CD4-positive, alpha-beta T cell treated with Interleukin-4 for 4 hours (primary cell): ENCODE measurements at regions not wholly inside any gene's neighbourhood (a gene's known extent, or its start where the extent isn't known, plus 50 kb on each side); places are given as distances from the start of the nearest gene placed in this dataset.
"Not testable (repeated sequence)": the region's sequence is repeated elsewhere in the genome, so short reads cannot be mapped to it uniquely, and the experiment has no call there.

Experiments
- DNase-seq: peaks from one replicate; pipeline ENCODE4 v3.0.0-alpha.2; 2020

DNA sequence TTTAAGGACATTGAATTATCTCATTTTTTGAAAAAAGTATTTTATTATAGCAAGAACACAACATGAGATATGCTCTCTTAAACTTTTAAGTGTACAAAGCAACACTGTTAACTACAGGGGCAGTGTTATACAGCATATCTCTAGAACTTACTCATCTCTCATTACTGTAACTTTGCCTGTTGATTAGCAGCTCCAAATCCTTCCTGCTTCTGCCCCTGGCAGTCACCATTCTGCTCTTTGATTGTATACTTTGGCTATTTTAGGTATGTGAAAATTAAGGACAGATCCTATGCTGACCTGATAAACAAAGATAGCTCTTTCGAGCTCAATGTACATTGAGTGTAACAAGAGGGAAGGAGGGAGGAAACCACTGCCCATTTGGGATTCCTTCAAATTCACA, 1349.8 kb upstream of the GJE1 start:
- no peak for DNase-seq

DNA sequence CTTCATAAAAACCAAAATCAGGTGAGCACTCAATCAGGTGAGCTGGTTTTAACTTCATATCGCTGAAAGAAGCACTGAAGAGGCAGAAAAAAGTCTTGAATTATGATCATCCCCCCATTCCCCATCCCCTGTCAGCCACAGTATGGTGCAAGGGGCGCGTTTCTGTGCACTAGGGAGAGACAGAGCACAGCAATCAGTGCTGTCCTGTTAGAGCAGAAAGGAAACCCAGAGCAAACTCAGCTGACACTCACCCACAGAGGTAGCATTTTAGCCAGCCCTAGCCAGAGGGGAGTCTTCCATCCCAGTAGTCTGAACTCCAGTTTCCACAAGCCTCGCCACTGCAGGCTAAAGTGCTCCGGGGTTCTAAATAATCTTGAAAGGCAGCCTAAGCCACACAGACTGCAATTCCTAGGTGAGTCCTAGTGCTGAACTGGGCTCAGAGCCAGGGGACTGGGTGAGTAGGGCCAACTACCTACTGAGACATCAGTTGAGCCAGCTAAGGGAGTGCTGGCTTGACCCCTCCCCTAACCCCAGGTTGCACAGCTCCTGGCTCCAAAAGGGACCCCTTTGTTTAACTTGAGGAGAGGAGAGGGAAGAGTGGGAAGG, 1352.6 kb upstream of the GJE1 start:
- DNase-seq: no peak

DNA sequence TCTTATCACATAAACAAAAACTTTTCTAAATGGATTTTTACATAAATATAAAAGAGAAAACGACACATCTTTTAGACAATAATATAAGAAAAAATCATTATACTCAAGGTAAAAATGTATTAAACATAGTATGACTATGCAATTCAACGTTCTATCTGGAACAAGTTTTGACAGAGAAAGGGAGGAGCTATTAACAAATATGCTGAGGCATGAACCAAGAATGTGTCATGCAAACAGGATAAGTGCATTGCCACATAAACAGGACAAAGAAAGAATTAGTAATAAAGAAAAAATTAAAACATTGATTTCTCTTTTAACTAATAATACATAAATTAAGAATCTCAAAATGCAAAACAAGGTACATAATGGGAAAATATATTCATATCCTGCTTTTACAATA, 1353.4 kb upstream of the GJE1 start:
- no peak for DNase-seq

DNA sequence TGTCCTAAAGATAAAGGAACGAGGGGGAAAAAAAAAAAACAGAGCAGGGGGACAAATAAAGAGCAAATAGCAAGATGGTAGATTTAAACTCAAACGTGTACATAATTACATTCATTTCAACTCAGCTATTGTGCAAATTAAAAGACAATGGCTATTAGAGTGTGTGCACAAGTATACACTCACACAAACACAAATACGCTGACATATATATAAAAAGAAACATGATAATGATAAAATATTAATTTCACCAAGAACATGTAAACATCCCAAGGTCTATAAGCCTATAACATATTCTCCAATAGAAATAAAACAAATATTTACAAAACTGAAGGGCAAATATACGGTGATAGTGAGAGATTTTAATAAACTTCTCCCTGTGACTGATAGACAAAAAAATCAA, 1354.9 kb upstream of the GJE1 start:
- no peak for DNase-seq

DNA sequence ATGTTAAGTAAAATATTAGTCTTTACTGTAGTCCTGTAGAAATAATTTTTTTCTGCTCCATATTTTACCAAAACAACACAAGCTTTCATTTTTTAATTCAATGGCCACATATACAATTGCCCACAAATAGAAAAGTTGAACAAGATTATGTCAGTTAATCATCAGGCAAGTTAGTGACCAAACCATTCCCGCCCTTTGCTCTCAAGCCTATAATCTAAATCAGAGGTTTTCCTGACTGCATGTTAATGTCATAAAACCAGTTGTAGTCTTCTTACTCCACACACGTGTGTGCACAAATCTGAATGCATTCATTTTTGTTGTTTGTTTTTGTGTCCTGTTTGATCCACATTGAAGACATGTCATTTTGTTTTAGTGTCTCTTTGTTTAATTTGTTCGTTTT, 1357.7 kb upstream of the GJE1 start:
- DNase-seq: no peak

DNA sequence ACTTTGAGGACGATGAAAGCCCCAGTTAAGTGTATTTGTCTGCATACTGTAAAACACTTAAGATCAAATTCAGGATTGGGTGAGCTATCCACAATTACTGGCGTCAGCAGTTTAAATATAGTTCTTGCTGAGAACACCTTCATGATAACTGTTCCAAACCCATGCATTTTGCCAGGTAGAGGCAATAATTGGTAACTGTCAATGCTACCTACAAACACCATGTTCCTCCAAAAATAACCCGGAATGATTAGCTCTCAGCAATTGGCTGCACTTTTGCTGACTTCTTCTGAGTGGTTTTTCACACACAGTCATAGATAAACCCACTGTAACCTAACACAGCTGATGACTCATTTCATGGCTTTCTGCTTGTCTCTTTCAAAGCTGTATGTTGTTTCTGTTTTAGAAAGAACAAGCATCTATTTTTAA, 1358.6 kb upstream of the GJE1 start:
- DNase-seq: no peak

DNA sequence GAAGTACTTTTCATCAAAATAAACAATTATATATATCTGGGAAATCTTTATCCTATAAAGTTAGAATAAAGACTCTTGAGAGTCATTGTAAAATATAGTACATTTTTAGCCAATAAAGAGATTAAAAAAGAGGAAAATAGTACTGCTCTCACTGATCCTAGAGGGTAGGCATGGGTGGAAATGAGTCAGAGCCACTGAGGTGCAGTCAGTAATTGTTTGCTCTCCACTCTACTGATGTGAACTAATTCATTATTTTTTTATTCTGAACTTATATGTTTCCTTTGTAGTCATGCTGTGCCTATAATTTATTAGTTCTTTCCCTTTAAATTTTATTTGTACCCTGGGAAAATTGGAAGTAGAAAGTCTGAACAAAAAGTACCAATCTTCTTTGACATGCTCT, 1359.4 kb upstream of the GJE1 start:
- DNase-seq: no peak

DNA sequence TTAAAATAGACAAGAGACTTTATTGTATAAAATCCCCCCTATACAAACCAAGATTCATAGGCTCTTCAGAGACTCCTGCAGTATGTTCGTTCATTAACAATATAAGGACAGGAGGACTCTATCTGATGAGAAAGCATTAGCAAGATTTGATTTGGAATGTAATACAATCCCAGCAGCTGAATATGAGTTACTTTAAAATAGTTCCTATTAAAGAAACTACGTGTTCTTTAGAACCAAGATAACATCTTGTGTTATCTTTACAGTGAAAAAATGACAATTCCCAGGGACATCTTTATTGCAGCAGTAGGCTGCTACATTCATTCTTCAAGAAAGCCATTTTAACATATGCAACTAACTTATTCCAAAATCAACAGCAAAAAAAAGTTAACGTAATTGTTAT, 1360.1 kb upstream of the GJE1 start:
- DNase-seq: no peak

DNA sequence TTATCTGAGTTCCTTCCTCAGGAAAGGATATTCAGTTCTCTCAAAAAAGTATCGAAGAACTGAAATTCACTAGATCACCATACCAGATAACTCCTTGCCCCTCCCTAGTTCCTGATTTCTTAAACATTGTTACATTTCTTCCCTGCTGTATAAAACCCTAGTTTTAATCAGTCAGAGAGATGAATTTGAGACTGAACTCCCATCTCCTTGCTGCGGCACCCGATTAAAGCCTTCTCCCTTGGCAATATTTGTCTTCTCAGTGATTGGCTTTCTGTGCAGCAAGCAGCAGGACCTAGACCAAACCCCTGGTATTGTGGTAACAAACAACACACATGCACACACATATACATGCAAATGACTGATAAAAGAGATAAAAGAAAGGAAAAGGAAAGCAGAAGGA, 1364.6 kb upstream of the GJE1 start:
- no peak for DNase-seq

DNA sequence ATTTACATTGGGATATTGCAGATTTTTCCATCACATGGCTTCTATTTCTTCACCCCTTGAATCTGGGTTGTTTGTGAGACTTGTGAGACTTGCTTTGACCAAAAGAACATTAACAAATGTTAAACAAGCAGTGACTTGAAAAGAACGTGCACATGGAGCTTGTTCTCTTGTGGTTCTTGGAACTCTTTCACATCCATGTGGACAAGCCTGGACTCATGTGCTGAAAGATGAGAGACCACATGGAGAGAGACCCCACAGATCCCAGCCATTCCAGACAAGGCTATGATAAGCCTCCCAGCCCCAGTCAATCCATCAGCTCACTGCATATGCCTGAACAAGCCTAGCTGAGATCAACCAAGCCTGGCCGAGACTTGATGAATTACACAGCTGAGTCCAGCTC, 1365.7 kb upstream of the GJE1 start:
- no peak for DNase-seq

DNA sequence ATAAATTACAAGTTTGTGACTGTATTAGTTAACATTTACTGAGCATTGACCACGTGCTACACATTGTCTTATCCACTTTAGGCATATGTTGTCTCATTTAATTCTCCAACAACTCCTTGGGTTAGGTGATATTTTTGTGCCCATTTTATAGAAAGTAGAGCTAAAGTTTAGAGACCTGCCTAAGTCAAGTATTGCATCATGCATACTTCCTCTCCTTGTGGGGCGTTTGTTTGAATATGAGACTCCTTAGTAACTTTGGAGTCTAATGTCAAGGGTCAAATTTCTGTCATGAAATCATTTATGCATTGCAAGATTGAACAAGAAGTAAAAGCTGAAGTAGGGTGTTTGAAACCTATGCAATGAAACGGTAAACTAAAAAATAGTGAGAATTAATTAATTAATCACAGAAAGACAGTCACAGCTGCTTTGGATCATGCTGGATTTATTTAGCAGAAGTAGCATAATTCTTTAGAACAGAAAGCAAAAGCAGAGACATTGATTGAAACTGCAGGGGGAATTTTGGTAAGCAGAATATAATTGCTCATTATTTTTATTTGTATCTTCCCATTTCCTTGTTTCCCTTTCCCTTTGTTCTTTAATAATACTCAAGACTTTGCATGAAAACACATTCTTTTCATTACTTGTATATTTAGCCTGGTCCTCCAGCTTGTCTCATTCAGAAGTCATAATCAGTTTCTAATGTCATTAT, 1374.4 kb upstream of the GJE1 start:
- DNase-seq: no peak

DNA sequence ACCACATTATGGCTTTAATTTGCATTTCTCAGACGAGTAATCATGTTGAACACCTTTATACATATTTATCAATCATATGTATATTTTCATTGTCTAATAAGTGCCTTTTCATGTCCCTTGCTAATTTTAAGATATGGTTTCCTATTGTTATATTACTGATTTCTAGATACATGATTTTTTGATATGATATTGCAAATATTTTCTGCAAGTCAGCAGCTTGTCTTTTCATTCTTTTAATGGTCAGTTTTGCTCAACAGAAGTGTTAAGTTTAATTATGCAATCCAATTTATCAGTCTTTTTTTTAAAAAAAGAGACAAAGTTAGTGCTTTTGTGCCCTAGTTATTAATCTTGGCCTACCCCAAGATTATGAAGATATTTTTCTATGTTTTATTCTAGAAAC, 1377.8 kb upstream of the CITED2 start:
- DNase-seq: no peak

DNA sequence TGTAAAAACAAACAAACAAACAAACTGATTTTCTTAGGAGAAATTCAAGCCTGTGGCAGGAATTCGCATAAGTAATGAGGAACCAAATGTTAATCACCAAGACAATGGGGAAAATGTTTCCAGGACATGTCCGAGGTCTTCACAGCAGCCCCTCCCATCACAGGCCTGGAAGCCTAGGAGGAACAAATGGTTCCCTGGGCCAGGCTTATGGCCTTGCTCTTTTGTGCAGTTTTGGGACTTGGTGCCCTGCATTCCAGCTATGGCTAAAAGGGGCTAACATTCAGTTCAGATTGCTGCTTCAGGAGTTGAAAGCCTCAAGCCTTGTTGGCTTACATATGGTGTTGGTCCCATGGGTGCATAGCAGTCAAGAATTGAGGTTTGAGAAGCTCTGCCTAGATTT, 1372.7 kb upstream of the CITED2 start:
- DNase-seq: no peak

DNA sequence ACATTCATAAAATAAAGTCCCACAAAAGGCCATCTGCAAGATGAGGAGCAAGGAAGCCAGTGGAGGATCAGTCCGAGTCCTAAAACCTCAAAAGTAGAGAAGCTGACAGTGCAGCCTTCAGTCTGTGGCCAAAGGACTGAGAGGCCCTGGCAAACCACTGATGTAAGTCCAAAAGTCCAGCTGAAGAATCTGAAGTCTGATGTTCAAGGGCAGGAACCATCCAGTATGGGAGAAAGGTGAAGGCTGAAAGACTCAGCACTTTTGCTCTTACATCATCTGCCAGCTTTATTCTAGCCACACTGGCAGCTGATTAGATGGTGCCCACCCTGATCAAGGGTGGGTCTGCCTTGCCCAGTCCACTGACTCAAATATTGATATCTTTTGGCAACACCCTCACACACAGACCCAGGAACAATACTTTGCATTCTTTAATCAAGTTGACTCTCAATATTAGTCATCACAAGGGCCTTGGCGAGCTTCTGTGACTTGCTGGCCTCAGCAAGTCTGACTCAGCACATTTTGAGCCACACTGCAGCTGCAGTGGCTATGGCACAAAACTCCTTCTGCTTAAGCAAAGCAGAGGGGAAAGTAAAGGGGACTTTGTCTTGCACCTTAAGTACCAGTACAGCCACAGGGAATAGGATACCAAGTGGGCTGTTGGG, 1370.3 kb upstream of the CITED2 start:
- no peak for DNase-seq

DNA sequence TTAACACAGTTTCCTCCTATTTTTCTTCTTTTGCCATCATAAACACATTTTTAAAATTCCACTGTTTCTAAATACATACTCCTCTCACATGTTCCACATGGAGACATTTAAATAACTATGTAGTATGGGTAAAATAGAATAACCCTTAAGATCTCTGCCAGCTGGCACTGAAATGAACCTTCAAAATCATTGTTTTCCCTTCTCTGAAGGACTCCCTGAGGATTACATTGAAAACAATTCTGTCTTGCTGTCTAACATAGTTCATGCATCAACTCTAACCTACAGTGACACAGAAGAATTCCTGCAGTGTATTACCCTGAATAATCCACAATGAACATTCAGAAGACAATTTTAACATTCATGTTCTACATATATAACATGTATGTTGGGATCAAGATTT, 1361.8 kb upstream of the CITED2 start:
- DNase-seq: no peak

DNA sequence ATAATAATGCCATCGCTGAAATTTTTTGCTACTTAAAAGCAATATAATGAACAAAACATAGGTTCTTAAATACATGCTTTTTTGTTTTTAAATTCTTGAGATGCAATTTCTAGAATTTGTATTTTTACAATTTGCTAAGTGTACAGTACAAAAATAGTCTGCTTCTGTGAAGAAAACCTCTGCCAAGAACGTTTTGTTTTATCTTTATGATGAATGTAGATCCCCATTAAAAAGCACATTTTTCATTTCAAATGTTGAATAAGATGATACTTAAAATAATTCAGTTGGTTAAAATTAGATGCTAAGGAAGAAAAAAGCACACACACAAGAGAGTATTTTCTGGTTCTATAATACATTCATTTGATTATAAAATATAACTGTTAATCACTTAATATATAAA, 1358.5 kb upstream of the CITED2 start:
- no peak for DNase-seq

DNA sequence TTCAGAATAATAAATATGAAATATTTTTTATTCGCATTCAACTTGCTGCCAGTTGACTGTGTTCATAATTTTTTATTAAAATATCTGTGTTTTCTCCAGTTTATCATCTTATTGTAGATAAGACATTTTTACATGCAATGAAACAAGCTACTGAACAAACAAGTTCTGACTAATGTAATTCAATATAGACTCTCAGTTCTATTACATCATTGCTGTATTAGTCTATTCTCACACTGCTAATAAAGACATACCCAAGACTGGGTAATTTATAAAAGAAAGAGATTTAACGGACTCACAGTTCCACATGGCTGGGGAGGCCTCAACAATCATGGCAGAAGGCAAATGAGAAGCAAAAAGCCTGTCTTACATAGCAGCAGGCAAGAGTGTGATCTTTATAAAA, 1357.7 kb upstream of the CITED2 start:
- DNase-seq: no peak

DNA sequence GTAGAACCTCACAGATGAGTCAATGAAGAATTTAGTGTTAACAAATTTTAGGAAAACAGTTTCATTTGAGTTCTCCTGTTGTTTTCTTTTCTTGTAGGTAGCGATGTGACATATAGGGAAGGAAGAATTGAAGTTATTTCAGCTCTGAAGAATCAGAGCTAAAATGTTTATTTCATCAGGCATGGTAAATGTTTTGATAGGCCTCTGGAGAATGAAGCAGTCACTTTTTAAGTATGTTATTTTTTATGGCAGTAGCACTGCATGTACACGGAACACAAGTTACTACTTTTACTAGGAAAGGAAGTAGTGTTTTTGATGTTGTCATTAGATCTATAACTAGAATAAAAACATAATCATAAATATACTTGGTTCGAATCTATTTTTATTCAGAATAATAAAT, 1357.3 kb upstream of the CITED2 start:
- DNase-seq: no peak

DNA sequence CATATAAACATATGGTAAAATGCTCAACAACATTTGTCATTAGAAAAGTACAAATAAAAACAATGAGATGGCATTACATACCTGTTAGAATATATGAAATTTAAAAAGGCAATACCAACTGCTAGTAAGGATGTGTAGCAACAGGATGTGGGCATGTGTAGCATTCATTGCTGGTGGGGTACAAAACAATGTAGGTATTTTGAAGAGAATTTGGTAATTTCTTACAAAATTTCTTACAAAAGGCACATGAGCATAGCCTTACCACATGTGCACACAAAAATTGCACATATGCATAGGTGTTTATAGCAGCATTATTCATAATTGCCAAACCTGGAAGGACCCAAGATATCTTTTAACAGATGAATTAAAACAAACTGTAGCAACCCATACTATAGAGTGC, 1355.1 kb upstream of the CITED2 start:
- no peak for DNase-seq

DNA sequence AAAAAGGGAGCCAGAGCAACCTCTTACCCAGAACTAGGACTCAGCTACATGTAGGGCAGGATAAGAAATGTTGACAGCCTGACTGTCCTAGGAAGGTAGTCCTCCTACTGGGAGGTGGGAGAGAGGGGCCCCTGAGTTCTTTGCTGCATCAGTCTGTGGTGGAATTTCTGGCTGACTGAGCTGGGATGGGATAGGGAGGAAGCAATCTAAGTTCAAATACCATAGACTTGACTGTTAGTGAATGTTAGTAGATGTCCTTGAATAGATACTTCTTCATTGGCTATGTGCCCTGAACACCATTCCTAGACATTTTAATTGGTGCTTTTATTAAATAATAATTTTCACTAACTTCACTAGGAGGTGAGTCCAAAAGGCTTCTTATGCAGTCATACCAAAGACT, 1343.6 kb upstream of the CITED2 start:
- no peak for DNase-seq

DNA sequence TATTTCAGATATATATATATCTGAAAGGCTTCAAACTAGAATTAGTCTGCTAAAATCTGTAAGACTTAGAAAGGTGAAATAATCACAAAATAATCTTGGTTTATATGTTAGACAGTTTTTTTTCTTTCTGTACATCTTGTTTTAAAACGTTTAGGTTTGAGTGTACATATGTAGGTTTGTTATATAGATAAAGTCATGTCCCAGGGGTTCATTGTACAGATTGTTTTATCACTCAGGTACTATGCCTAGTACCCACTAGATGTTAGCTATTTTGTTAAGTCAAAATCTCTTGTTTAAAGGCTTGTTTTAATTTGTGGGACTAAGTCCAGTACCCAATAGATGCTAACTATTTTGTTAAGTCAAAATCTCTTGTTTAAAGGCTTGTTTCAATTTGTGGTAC, 1339.0 kb upstream of the CITED2 start:
- DNase-seq: no peak

DNA sequence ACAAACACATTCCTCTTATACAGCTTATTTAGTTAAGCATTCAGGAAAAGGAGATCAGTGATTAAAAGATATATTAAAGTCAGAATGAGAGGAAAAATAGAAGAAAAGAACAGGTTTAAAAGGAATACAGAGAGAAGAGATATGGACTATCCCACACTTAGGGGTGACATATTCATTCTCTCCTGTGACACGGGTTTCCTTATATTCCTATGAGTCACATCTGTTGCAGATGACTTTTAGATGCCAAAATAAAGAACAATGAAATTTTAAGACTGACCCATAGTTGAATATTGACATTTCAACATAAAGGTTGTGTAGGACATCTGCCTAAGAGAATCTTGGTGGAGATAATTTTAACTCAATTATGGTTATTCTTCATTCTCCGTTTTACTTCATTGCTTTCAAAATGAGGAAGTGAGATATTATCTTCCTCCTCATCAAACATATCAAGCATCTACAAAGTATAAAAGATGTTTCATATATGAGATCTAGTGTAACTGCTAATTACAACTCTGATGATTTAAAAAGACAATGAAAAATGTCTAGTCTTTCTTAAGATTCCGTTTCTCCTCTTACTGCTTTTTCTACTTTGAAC, 1336.7 kb upstream of the CITED2 start:
- no peak for DNase-seq

DNA sequence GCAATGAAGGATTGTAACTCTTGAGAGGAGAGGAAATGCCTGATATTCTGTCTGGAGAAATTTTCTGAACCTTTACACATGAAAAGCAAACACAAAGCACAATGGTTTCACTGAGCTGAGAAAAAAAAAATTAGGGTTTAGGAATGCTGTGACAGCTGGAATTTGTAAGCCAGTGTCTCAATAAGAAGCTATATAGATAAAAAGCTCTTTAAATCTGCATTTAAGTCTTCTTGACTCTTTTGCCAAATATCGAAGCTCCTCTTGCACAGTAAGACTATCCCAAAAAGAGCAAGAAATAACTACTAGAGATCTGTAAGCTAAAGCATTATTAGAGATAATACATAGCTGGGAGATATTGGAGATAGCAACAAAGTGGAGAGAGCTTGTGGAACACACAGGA, 1334.0 kb upstream of the CITED2 start:
- no peak for DNase-seq

DNA sequence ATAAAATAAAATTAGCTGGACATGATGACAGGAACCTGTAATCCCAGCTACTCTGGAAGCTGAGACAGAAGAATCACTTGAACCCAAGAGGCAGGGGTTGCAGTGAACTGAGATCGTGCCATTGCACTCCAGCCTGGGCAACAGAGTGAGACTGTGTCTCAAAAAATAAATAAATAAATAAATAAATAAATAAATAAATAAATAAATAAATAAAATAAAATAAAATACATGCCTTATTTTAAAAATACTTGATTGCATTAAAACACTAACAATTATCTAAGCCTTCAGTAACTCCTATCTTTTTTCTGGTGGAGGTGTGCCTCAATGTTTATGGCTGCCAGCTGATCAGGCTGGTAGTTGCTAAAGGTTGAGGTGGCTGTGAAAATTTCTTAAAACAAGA, 1329.6 kb upstream of the CITED2 start:
- DNase-seq: not testable (repeated sequence)
